Activated T-helper 1 cell treated with anti-CD3 and anti-CD28 coated beads, Interleukin-12 subunit alpha, Interleukin-12 subunit beta, Interleukin-2, Interleukin-4 antibody, amounts not matched to agents 30 ng/mL and 10 ng/mL and 1 ng/mL, durations not matched to agents 14 hours and 24 hours and 36 hours (primary cell): ENCODE measurements at regions not wholly inside any gene's neighbourhood (a gene's known extent, or its start where the extent isn't known, plus 50 kb on each side); places are given as distances from the start of the nearest gene placed in this dataset.
"Not testable (repeated sequence)": the region's sequence is repeated elsewhere in the genome, so short reads cannot be mapped to it uniquely, and the experiment has no call there.

Experiments
- DNase-seq: peaks from one replicate; pipeline ENCODE4 v3.0.0; 2021; ENCODE audit warnings: low spot score
- H3K27ac Mint-ChIP-seq: one replicate; pipeline ENCODE4 v1.8.0; 2021; ENCODE audit warnings: mild to moderate bottlenecking, mixed read lengths
- H3K27me3 Mint-ChIP-seq: one replicate; pipeline ENCODE4 v1.8.0; 2022; ENCODE audit warnings: mild to moderate bottlenecking, moderate library complexity, mixed read lengths; ENCODE audit not compliant: insufficient read depth
- H3K36me3 Mint-ChIP-seq: one replicate; pipeline ENCODE4 v1.8.0; 2021; ENCODE audit warnings: low read depth, mixed read lengths
- H3K4me1 Mint-ChIP-seq: one replicate; pipeline ENCODE4 v1.8.0; 2021; ENCODE audit warnings: low read depth, mixed read lengths
- H3K4me3 Mint-ChIP-seq: one replicate; pipeline ENCODE4 v1.8.0; 2021; ENCODE audit warnings: mild to moderate bottlenecking, moderate library complexity, mixed read lengths
- H3K9me3 Mint-ChIP-seq: one replicate; pipeline ENCODE4 v1.8.0; 2021; ENCODE audit warnings: mixed read lengths
- intact Hi-C: fragments of 100-400 bp; cut with micrococcal nuclease; formaldehyde crosslinking; loops from one replicate; pipeline ENCODE4 v1.15.1; 2024

- H3K4me3 Mint-ChIP-seq: no peak overlapping the region
- H3K27me3 Mint-ChIP-seq: no peaks in the 10 kb centered on the region
- intact Hi-C loops: no loop called here
- no peak for DNase-seq
- no peaks in the 10 kb centered on the region for H3K9me3 Mint-ChIP-seq
- H3K36me3 Mint-ChIP-seq: no peaks in the 10 kb centered on the region
- no peaks in the 10 kb centered on the region for H3K4me1 Mint-ChIP-seq
- no peak overlapping the region for H3K27ac Mint-ChIP-seq
Observed at GRCh38 chr2:16395601-16396000, 270.0 kb downstream of the CYRIA start.

GRCh38 chr2:16394986-16395550, 270.6 kb downstream of the CYRIA start:
- no peak for DNase-seq
- Mint-ChIP-seq H3K27me3 (no peaks in the 10 kb centered on the region), H3K4me1 (no peaks in the 10 kb centered on the region), H3K36me3 (no peaks in the 10 kb centered on the region), H3K9me3 (no peaks in the 10 kb centered on the region), H3K27ac (no peak overlapping the region), H3K4me3 (no peak overlapping the region)
- intact Hi-C loops: no loop called here

- DNase-seq: no peak
- H3K36me3 Mint-ChIP-seq: no peaks in the 10 kb centered on the region
Observed at GRCh38 chr2:16394072-16394985, 271.3 kb downstream of the CYRIA start.

GRCh38 chr2:16393500-16394071, 272.0 kb downstream of the CYRIA start:
- Mint-ChIP-seq H3K36me3 (no peaks in the 10 kb centered on the region), H3K4me3 (no peak overlapping the region), H3K4me1 (no peaks in the 10 kb centered on the region), H3K27me3 (no peaks in the 10 kb centered on the region), H3K9me3 (no peaks in the 10 kb centered on the region), H3K27ac (no peak overlapping the region)
- intact Hi-C loops: no loop called here
- DNase-seq: no peak

More at GRCh38 chr2:16394072-16394985, 271.3 kb downstream of the CYRIA start:
- Mint-ChIP-seq H3K4me1 (no peaks in the 10 kb centered on the region), H3K27ac (no peak overlapping the region), H3K4me3 (no peak overlapping the region), H3K9me3 (no peaks in the 10 kb centered on the region), H3K27me3 (no peaks in the 10 kb centered on the region)
- intact Hi-C loops: no loop called here

- intact Hi-C loops: no loop called here
- Mint-ChIP-seq H3K4me1 (no peaks in the 10 kb centered on the region), H3K27me3 (no peaks in the 10 kb centered on the region), H3K27ac (no peak overlapping the region), H3K4me3 (no peak overlapping the region), H3K9me3 (no peaks in the 10 kb centered on the region), H3K36me3 (no peaks in the 10 kb centered on the region)
- DNase-seq: no peak
Observed at GRCh38 chr2:16392647-16393499, 272.8 kb downstream of the CYRIA start.

GRCh38 chr2:16391986-16392385, 273.6 kb downstream of the CYRIA start:
- Mint-ChIP-seq H3K9me3 (no peaks in the 10 kb centered on the region), H3K4me1 (no peaks in the 10 kb centered on the region), H3K4me3 (no peak overlapping the region), H3K36me3 (no peaks in the 10 kb centered on the region), H3K27ac (no peak overlapping the region), H3K27me3 (no peaks in the 10 kb centered on the region)
- DNase-seq: no peak
- intact Hi-C loops: no loop called here

GRCh38 chr2:16390561-16390960, 275.1 kb downstream of the CYRIA start:
- Mint-ChIP-seq H3K4me1 (no peaks in the 10 kb centered on the region), H3K27ac (no peak overlapping the region), H3K36me3 (no peaks in the 10 kb centered on the region), H3K4me3 (no peak overlapping the region), H3K9me3 (no peaks in the 10 kb centered on the region), H3K27me3 (no peaks in the 10 kb centered on the region)
- intact Hi-C loops: no loop called here
- no peak for DNase-seq

GRCh38 chr2:16389611-16390010, 276.0 kb downstream of the CYRIA start:
- DNase-seq: no peak
- no peaks in the 10 kb centered on the region for H3K4me1 Mint-ChIP-seq
- H3K4me3 Mint-ChIP-seq: no peak overlapping the region
- no peak overlapping the region for H3K27ac Mint-ChIP-seq
- no peaks in the 10 kb centered on the region for H3K27me3 Mint-ChIP-seq
- no peaks in the 10 kb centered on the region for H3K36me3 Mint-ChIP-seq
- no peaks in the 10 kb centered on the region for H3K9me3 Mint-ChIP-seq
- intact Hi-C loops: no loop called here

GRCh38 chr2:16388199-16388830, 277.3 kb downstream of the CYRIA start:
- H3K9me3 Mint-ChIP-seq, H3K27me3 Mint-ChIP-seq, H3K4me1 Mint-ChIP-seq, H3K27ac Mint-ChIP-seq, H3K36me3 Mint-ChIP-seq, H3K4me3 Mint-ChIP-seq, DNase-seq, intact Hi-C loops: not testable (repeated sequence)

GRCh38 chr2:16387461-16387984, 278.1 kb downstream of the CYRIA start:
- Mint-ChIP-seq H3K36me3 (no peaks in the 10 kb centered on the region), H3K4me1 (no peaks in the 10 kb centered on the region), H3K4me3 (no peak overlapping the region), H3K27ac (no peak overlapping the region), H3K9me3 (no peaks in the 10 kb centered on the region), H3K27me3 (no peaks in the 10 kb centered on the region)
- no peak for DNase-seq
- intact Hi-C loops: no loop called here

- no peaks in the 10 kb centered on the region for H3K4me1 Mint-ChIP-seq
- no peak for DNase-seq
- H3K4me3 Mint-ChIP-seq: no peak overlapping the region
- intact Hi-C loops: no loop called here
- H3K36me3 Mint-ChIP-seq: no peaks in the 10 kb centered on the region
- no peaks in the 10 kb centered on the region for H3K9me3 Mint-ChIP-seq
- no peaks in the 10 kb centered on the region for H3K27me3 Mint-ChIP-seq
- no peak overlapping the region for H3K27ac Mint-ChIP-seq
Observed at GRCh38 chr2:16386431-16386830, 279.2 kb downstream of the CYRIA start.

GRCh38 chr2:16386031-16386430, 279.6 kb downstream of the CYRIA start:
- DNase-seq: no peak
- H3K27me3 Mint-ChIP-seq: no peaks in the 10 kb centered on the region
- no peaks in the 10 kb centered on the region for H3K36me3 Mint-ChIP-seq
- H3K4me1 Mint-ChIP-seq: no peaks in the 10 kb centered on the region
- no peak overlapping the region for H3K27ac Mint-ChIP-seq
- intact Hi-C loops: no loop called here
- H3K9me3 Mint-ChIP-seq: no peaks in the 10 kb centered on the region
- H3K4me3 Mint-ChIP-seq: no peak overlapping the region
